VCaP (cell line): ENCODE measurements at regions not wholly inside any gene's neighbourhood (a gene's known extent, or its start where the extent isn't known, plus 50 kb on each side); places are given as distances from the start of the nearest gene placed in this dataset.
A peak's percentile ranks its signal among the peaks of the same experiment; 100 is the strongest.

ENCODE experiments used
- H3K27ac ChIP-seq: fragments of 450-650 bp; 2 replicates; pipeline ENCODE4 v1.5.1; 2017
- CTCF ChIP-seq: fragments of 450-650 bp; conservative IDR thresholded peaks from 2 replicates; pipeline ENCODE4 v1.5.1; 2017; ENCODE audit warnings: mild to moderate bottlenecking, moderate library complexity

GRCh38 chrX:30971774-30972603, 82.9 kb upstream of the TAB3 start:
- H3K27ac ChIP-seq, result no peak overlapping the region; the same call in 1 of the 2 replicates
- peak; percentile 82 for TF ChIP-seq CTCF

- no peak for TF ChIP-seq CTCF
- H3K27ac ChIP-seq, result no peak overlapping the region
Measured at GRCh38 chrX:30967516-30967915, 78.5 kb upstream of the TAB3 start.

DNA sequence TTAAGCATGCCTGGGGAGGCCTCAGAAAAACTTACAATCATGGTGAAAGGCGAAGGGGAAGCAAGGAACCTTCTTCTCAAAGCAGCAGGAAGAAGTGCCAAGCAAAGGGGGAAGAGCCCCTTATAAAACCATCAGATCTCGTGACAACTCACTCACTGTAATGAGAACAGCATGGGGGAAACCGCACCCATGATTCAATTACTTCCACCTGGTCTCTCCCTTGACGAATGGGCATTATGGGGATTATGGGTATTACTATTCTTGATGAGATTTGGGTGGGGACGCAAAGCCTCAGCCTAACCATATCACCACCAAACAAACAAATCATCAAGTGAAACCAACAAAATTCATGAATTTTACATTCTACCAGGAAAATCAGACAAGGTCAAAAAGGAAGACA, 76.7 kb upstream of the TAB3 start:
- TF ChIP-seq CTCF, result no peak
- no peak overlapping the region for H3K27ac ChIP-seq

- H3K27ac ChIP-seq, result no peak overlapping the region
- TF ChIP-seq CTCF, result no peak
Measured at GRCh38 chrX:30961387-30962174, 72.5 kb upstream of the TAB3 start.

DNA sequence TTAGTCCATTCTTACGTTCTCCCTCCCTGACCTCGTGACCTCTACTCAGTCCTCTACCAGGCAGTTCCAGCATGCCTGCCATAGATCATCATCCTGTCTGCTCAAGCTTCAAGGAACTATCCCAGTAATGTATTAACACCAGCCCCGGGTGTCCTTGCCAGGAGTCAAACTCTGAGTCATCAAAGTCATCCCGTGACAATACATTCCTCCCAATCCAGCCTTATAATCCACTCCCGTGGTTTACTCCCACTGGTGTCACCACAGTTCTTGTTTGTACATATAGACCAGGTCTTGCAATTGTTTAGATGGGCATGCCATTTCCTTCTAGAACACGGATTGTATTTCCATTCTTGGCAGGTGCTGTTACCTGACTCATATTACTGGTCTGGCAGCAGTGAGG, 68.7 kb upstream of the TAB3 start:
- no peak overlapping the region for H3K27ac ChIP-seq
- TF ChIP-seq CTCF, result no peak

- no peak overlapping the region for H3K27ac ChIP-seq
- TF ChIP-seq CTCF, result no peak
Measured at GRCh38 chrX:30955687-30956086, 66.6 kb upstream of the TAB3 start.

GRCh38 chrX:30951003-30951402, 61.9 kb upstream of the TAB3 start:
- TF ChIP-seq CTCF, result no peak
- no peak overlapping the region for H3K27ac ChIP-seq
